HG02938 (cell line): ENCODE measurements at regions not wholly inside any gene's neighbourhood (a gene's known extent, or its start where the extent isn't known, plus 50 kb on each side); places are given as distances from the start of the nearest gene placed in this dataset.

Source experiments
- ATAC-seq: cut with Tn5 transposase; IDR thresholded peaks from one replicate; pipeline ENCODE4 v1.9.1; 2021; ENCODE audit warnings: mild to moderate bottlenecking, moderate library complexity; ENCODE audit not compliant: unreplicated experiment

- ATAC-seq: no peak
Measured at GRCh38 chr4:138537731-138538490, 295.8 kb upstream of the SLC7A11 start.

- ATAC-seq: no peak
Measured at GRCh38 chr4:138535316-138535715, 293.2 kb upstream of the SLC7A11 start.

GRCh38 chr4:138522366-138522765 is 280.2 kb upstream of the SLC7A11 start:
- peak; percentile 73 for ATAC-seq

- no peak for ATAC-seq
Measured at GRCh38 chr4:138521809-138522208, 279.7 kb upstream of the SLC7A11 start.

DNA sequence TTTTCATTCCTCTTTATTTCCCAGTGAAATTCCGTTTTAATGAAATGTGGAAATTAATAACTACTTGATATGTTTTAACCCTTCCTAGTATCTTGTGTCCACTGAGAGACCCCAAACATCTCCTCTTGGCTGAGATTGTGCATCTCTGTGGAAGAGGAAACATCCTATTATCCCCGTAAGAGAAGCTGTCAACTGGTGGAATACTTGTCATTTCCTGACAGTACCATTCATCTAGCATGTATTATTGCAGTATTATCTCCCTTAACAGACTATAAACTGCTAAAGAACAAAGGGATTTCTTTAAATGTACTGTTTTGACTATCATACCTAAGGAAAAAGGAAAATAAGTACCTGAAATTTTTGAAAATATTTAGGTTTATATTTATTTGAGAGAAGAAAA is 277.3 kb upstream of the SLC7A11 start:
- no peak for ATAC-seq

- no peak for ATAC-seq
Measured at GRCh38 chr4:138513535-138513934, 271.4 kb upstream of the SLC7A11 start.

- no peak for ATAC-seq
Measured at GRCh38 chr4:138512756-138513155, 270.6 kb upstream of the SLC7A11 start.

DNA sequence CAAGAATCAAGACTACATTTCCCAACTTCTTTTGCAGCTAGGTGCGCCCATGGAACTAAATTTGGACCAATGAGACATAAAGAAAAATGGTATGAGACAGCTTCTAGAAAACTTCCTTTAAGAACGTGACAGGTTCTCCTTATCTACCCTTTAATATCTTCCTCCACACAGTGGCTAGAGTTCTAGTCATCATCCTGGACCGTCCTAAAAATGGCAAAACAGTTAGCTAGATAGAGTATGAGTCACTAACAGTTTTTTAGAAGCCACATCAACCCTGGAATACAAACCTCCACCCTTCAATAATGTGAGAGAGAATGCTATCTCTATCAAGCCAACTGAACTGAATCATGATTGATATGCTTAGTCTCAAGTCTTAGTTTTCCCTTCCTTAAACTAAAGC is 267.9 kb upstream of the SLC7A11 start:
- ATAC-seq: no peak

GRCh38 chr4:138509346-138509745 is 267.2 kb upstream of the SLC7A11 start:
- ATAC-seq: no peak

- ATAC-seq: no peak
Measured at GRCh38 chr4:138507522-138507921, 265.4 kb upstream of the SLC7A11 start.

DNA sequence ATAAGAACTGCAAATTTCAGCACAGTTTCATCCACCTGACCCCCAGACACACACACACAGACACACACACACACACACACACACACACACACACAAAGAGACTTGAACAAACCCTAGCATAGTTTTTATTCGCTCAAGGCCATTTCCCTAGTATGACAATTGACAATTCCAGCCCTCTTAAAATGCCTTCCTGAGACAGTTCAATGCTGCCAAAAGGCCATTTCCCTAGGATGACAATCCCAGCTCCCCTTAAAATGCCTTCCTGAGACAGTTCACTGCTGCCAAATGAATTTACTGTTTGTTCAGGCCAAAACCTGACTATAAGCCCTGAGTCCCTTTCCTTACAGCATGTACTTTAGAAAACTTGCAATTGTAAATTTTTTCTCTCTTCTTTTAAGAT is 259.5 kb upstream of the SLC7A11 start:
- ATAC-seq: no peak

GRCh38 chr4:138500869-138501268 is 258.7 kb upstream of the SLC7A11 start:
- no peak for ATAC-seq

GRCh38 chr4:138499627-138500026 is 257.5 kb upstream of the SLC7A11 start:
- no peak for ATAC-seq

DNA sequence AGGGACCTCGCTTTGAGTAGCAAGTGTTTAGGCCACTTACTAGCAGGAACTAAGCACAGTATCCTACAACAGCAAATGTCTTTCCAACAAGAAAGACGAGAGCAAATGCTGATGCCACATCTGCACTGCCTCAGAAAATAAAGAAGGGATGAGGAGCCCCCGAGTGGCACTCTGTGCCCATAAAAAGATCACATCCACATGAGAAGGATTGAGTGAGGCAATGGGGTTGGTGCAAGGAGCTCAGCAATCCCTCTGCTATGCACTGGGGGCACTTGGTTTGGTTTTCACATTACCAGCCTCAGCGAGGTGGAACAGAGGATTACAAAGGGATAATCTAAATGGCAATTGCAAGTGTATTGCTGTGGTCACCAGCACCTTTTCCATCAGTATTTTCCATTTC is 252.8 kb upstream of the SLC7A11 start:
- ATAC-seq: no peak

- ATAC-seq: no peak
Measured at GRCh38 chr4:138494116-138494515, 252.0 kb upstream of the SLC7A11 start.

- no peak for ATAC-seq
Measured at GRCh38 chr4:138492176-138492575, 250.0 kb upstream of the SLC7A11 start.

DNA sequence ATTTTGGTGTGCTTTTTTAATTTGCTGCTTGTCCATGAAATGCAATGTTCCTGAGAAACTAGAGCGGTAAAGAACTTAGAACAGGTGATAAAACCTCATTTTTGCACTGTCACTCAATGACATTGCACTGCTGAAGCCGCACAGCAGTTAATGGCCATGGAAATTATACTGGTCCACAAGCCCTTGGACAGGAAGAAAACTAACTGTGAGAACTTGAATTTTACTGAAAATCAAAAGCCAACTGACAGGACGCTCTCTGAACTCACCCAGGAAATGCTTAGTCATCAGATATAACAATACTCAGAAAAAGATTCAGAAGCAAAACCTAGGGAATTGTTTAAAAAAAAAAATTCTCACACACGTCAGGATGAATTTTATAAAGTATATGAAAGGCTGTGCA is 246.4 kb upstream of the SLC7A11 start:
- no peak for ATAC-seq

DNA sequence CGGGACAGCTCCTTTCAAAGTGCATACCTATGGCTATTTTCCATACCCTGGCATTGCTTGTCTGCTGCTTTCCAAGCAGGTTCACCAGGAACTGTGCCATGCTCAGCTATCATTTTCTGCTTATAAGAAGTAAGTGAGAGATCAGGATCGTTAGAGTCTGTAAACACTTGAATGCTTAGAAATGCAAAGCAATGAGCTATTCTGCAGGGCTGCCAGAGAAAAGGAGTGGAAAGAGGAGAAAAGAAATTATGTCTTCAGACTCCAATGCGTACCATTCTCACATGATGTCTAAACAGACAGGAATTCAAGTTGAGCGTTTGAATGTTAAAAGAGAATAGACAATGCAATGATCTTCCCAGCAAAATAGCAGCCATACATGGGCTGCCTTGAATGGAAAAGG is 245.5 kb upstream of the SLC7A11 start:
- ATAC-seq: no peak

- ATAC-seq: no peak
Measured at GRCh38 chr4:138487230-138487629, 245.1 kb upstream of the SLC7A11 start.

DNA sequence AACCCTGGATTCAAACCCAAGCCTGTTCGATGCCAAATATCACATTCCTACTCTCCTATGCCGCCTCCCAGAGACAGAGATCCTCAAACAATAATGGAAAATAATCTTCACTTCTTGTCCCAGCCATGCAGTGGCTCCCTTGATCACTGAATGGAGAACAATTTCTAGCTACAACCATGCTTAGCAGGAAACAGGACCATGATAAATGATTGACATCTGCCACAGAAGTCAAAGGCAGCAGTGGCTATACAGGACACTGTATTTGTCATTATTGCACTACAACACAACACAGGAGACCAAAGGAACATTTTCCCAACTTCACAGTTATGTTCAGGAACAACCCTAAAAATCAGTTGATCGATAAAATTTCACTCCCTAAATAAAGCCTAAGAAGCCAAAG is 243.3 kb upstream of the SLC7A11 start:
- no peak for ATAC-seq

- ATAC-seq: no peak
Measured at GRCh38 chr4:138475116-138475515, 233.0 kb upstream of the SLC7A11 start.

- no peak for ATAC-seq
Measured at GRCh38 chr4:138473339-138473738, 231.2 kb upstream of the SLC7A11 start.
